GM13977 (cell line): ENCODE measurements at regions not wholly inside any gene's neighbourhood (a gene's known extent, or its start where the extent isn't known, plus 50 kb on each side); places are given as distances from the start of the nearest gene placed in this dataset.

Experiments
- DNase-seq: peaks from one replicate; pipeline ENCODE4 v3.0.0; 2012; ENCODE audit warnings: low spot score
- CTCF ChIP-seq: IDR thresholded peaks from 2 replicates; pipeline ENCODE4 v1.5.1; 2012; ENCODE audit warnings: mild to moderate bottlenecking, control low read depth; ENCODE audit not compliant: insufficient read depth; ENCODE audit errors: extremely low read depth, missing control alignments
- in situ Hi-C: fragments of 300-500 bp; cut with MboI; formaldehyde crosslinking; loops from one replicate; pipeline ENCODE4 v1.12.0; 2022; ENCODE audit warnings: low sequenced_read_pairs, low pct_unique_long_range_greater_than_20kb, mixed read lengths, inconsistent platforms; ENCODE audit not compliant: unreplicated experiment

GRCh38 chr2:181780657-181781056 is 100.3 kb upstream of the NEUROD1 start:
- DNase-seq: no peak
- no peak for TF ChIP-seq CTCF

GRCh38 chr2:181781078-181781786 is 100.9 kb upstream of the NEUROD1 start:
- no peak for DNase-seq
- in situ Hi-C loops: no loop called here
- TF ChIP-seq CTCF: no peak

More at GRCh38 chr2:181780657-181781056, 100.3 kb upstream of the NEUROD1 start:
- in situ Hi-C loops: no loop called here

- in situ Hi-C loops: no loop called here
- DNase-seq: no peak
- TF ChIP-seq CTCF: no peak
Observed at GRCh38 chr2:181782660-181783059, 102.3 kb upstream of the NEUROD1 start.

- TF ChIP-seq CTCF: no peak
- no peak for DNase-seq
Observed at GRCh38 chr2:181784556-181784955, 104.2 kb upstream of the NEUROD1 start.

GRCh38 chr2:181785691-181786344 is 105.5 kb upstream of the NEUROD1 start:
- in situ Hi-C loops: no loop called here
- no peak for DNase-seq
- no peak for TF ChIP-seq CTCF

More at GRCh38 chr2:181784556-181784955, 104.2 kb upstream of the NEUROD1 start:
- in situ Hi-C loops: no loop called here

- DNase-seq: no peak
- in situ Hi-C loops: no loop called here
- TF ChIP-seq CTCF: no peak
Observed at GRCh38 chr2:181786371-181787228, 104.9 kb upstream of the ITPRID2 start.
